ENCODE measurements at regions not wholly inside any gene's neighbourhood (a gene's known extent, or its start where the extent isn't known, plus 50 kb on each side); places are given as distances from the start of the nearest gene placed in this dataset.

GRCh38 chr10:131544495-131544894 lies 233.0 kb upstream of the TCERG1L start:
- no peak for TF ChIP-seq CTCF (IDR thresholded peaks at IDR 0.05)
- DNase-seq (ENCODE audit: extremely low spot score, unreplicated experiment): peak; percentile 67
- Mint-ChIP-seq H3K4me3 (ENCODE audit: unreplicated experiment) (no peak overlapping the region), H3K9me3 (ENCODE audit: unreplicated experiment) (peaks cover 16% of the 10 kb centered on the region), H3K36me3 (ENCODE audit: unreplicated experiment) (no peaks in the 10 kb centered on the region), H3K27ac (ENCODE audit: unreplicated experiment) (no peak overlapping the region), H3K27me3 (ENCODE audit: unreplicated experiment) (no peaks in the 10 kb centered on the region), H3K4me1 (ENCODE audit: unreplicated experiment) (no peaks in the 10 kb centered on the region)

- peak; percentile 80 for DNase-seq (ENCODE audit: extremely low spot score, unreplicated experiment)
- Mint-ChIP-seq H3K4me3 (ENCODE audit: unreplicated experiment) (no peak overlapping the region), H3K4me1 (ENCODE audit: unreplicated experiment) (no peaks in the 10 kb centered on the region), H3K27me3 (ENCODE audit: unreplicated experiment) (no peaks in the 10 kb centered on the region), H3K36me3 (ENCODE audit: unreplicated experiment) (no peaks in the 10 kb centered on the region), H3K9me3 (ENCODE audit: unreplicated experiment) (peaks cover 27% of the 10 kb centered on the region), H3K27ac (ENCODE audit: unreplicated experiment) (no peak overlapping the region)
- TF ChIP-seq CTCF (IDR thresholded peaks at IDR 0.05): no peak
These were observed 234.7 kb upstream of the TCERG1L start for GRCh38 chr10:131546086-131546810.

- H3K36me3 Mint-ChIP-seq (ENCODE audit: unreplicated experiment): no peaks in the 10 kb centered on the region
- H3K4me3 Mint-ChIP-seq (ENCODE audit: unreplicated experiment): no peak overlapping the region
- no peaks in the 10 kb centered on the region for H3K27me3 Mint-ChIP-seq (ENCODE audit: unreplicated experiment)
- TF ChIP-seq CTCF (IDR thresholded peaks at IDR 0.05): no peak
- peaks cover 24% of the 10 kb centered on the region for H3K9me3 Mint-ChIP-seq (ENCODE audit: unreplicated experiment)
- no peak overlapping the region for H3K27ac Mint-ChIP-seq (ENCODE audit: unreplicated experiment)
- H3K4me1 Mint-ChIP-seq (ENCODE audit: unreplicated experiment): no peaks in the 10 kb centered on the region
- DNase-seq (ENCODE audit: extremely low spot score, unreplicated experiment): peak; percentile 65
These were observed 235.7 kb upstream of the TCERG1L start for GRCh38 chr10:131547129-131547799.

GRCh38 chr10:131548176-131548575 lies 236.7 kb upstream of the TCERG1L start:
- Mint-ChIP-seq H3K4me1 (ENCODE audit: unreplicated experiment) (no peaks in the 10 kb centered on the region), H3K36me3 (ENCODE audit: unreplicated experiment) (no peaks in the 10 kb centered on the region), H3K27ac (ENCODE audit: unreplicated experiment) (no peak overlapping the region), H3K9me3 (ENCODE audit: unreplicated experiment) (peaks cover 29% of the 10 kb centered on the region), H3K4me3 (ENCODE audit: unreplicated experiment) (no peak overlapping the region), H3K27me3 (ENCODE audit: unreplicated experiment) (no peaks in the 10 kb centered on the region)
- TF ChIP-seq CTCF (IDR thresholded peaks at IDR 0.05): no peak
- peak; percentile 57 for DNase-seq (ENCODE audit: extremely low spot score, unreplicated experiment)

DNA sequence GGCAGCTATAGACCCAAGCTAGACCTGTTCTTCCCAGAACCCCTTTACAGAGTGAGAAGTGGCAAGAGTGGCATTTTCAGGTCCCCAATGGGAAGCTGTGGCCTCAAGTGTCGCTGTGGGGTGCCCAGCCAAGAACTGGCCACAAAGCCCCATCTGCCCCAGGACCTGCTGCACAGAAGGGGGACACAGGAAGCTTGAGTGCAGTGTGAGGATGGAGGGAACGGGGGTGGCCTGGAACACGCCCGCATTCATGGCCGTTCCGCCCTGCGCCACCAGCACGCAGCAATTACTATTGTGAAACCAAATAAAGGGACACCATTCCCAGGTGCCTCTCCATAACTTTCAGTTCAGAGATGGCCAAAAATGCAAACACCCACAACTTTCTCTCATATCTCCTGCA lies 237.6 kb upstream of the TCERG1L start:
- Mint-ChIP-seq H3K9me3 (ENCODE audit: unreplicated experiment) (peaks cover 29% of the 10 kb centered on the region), H3K27ac (ENCODE audit: unreplicated experiment) (no peak overlapping the region), H3K4me1 (ENCODE audit: unreplicated experiment) (no peaks in the 10 kb centered on the region), H3K4me3 (ENCODE audit: unreplicated experiment) (no peak overlapping the region), H3K27me3 (ENCODE audit: unreplicated experiment) (no peaks in the 10 kb centered on the region), H3K36me3 (ENCODE audit: unreplicated experiment) (no peaks in the 10 kb centered on the region)
- DNase-seq (ENCODE audit: extremely low spot score, unreplicated experiment): peak; percentile 75
- no peak for TF ChIP-seq CTCF (IDR thresholded peaks at IDR 0.05)

All from osteocyte (in vitro differentiated cells).